ENCODE measurements at regions not wholly inside any gene's neighbourhood (a gene's known extent, or its start where the extent isn't known, plus 50 kb on each side); places are given as distances from the start of the nearest gene placed in this dataset.

- DNase-seq (ENCODE audit: low read depth) = no peak
- H3K4me3 ChIP-seq (ENCODE audit: control insufficient read depth, low read depth, low read length) = no peak overlapping the region
- TF ChIP-seq CTCF (IDR thresholded peaks at IDR 0.05; ENCODE audit: control insufficient read depth, insufficient read depth, low read depth, low read length, missing control alignments) = no peak
Measured at GRCh38 chr5:123928401-123928800, 416.4 kb downstream of the CSNK1G3 start.

GRCh38 chr5:123921193-123921592 lies 409.2 kb downstream of the CSNK1G3 start:
- DNase-seq (ENCODE audit: low read depth) = no peak
- no peak for TF ChIP-seq CTCF (IDR thresholded peaks at IDR 0.05; ENCODE audit: control insufficient read depth, insufficient read depth, low read depth, low read length, missing control alignments)
- no peak overlapping the region for H3K4me3 ChIP-seq (ENCODE audit: control insufficient read depth, low read depth, low read length)

GRCh38 chr5:123916345-123917121 lies 404.6 kb downstream of the CSNK1G3 start:
- DNase-seq (ENCODE audit: low read depth) = peak; percentile 83
- no peak overlapping the region for H3K4me3 ChIP-seq (ENCODE audit: control insufficient read depth, low read depth, low read length)
- no peak for TF ChIP-seq CTCF (IDR thresholded peaks at IDR 0.05; ENCODE audit: control insufficient read depth, insufficient read depth, low read depth, low read length, missing control alignments)

GRCh38 chr5:123914333-123914732 lies 402.4 kb downstream of the CSNK1G3 start:
- TF ChIP-seq CTCF (IDR thresholded peaks at IDR 0.05; ENCODE audit: control insufficient read depth, insufficient read depth, low read depth, low read length, missing control alignments) = no peak
- DNase-seq (ENCODE audit: low read depth) = no peak
- H3K4me3 ChIP-seq (ENCODE audit: control insufficient read depth, low read depth, low read length) = no peak overlapping the region

GRCh38 chr5:123907349-123907748 lies 395.4 kb downstream of the CSNK1G3 start:
- TF ChIP-seq CTCF (IDR thresholded peaks at IDR 0.05; ENCODE audit: control insufficient read depth, insufficient read depth, low read depth, low read length, missing control alignments) = no peak
- H3K4me3 ChIP-seq (ENCODE audit: control insufficient read depth, low read depth, low read length) = no peak overlapping the region
- DNase-seq (ENCODE audit: low read depth) = no peak

GRCh38 chr5:123906698-123907295 lies 394.8 kb downstream of the CSNK1G3 start:
- H3K4me3 ChIP-seq (ENCODE audit: control insufficient read depth, low read depth, low read length) = no peak overlapping the region
- DNase-seq (ENCODE audit: low read depth) = no peak
- no peak for TF ChIP-seq CTCF (IDR thresholded peaks at IDR 0.05; ENCODE audit: control insufficient read depth, insufficient read depth, low read depth, low read length, missing control alignments)
